ENCODE measurements at regions not wholly inside any gene's neighbourhood (a gene's known extent, or its start where the extent isn't known, plus 50 kb on each side); places are given as distances from the start of the nearest gene placed in this dataset.

DNA sequence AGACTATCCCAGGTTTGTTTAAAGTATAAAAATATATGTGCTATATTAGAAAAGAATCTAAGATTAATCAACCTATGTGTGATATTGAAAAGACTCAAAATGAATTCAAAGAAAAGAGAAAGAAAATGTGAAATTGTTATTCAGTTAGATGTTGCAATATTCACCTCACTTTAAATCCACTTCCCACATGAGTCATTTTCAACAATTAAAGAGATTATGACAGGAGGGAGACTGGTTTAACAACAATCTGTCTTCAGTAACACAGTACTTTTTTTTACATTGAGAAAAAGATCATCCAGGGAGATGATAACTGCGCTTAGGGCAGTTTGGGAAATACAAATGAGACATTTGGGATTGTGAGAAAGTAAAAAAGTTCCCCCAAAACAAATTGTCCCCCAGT, 1246.2 kb downstream of the SLITRK1 start:
- Histone ChIP-seq H3K9ac (ENCODE audit: low read length in 5 of 5) (no peak overlapping the region), H3K36me3 (ENCODE audit: control insufficient read depth in 5 of 5, insufficient read depth in 5 of 5, low read length in 5 of 5) (no peaks in the 10 kb centered on the region), H3K27me3 (ENCODE audit: control insufficient read depth in 5 of 5, insufficient read depth in 4 of 5, low read length in 5 of 5) (no peaks in the 10 kb centered on the region), H3K27ac (ENCODE audit: low read depth, low read length) (no peak overlapping the region), H3K4me1 (ENCODE audit: control insufficient read depth in 5 of 5, insufficient read depth in 5 of 5, low read length in 5 of 5) (no peaks in the 10 kb centered on the region), H3K9me3 (ENCODE audit: control insufficient read depth in 5 of 5, low read length in 5 of 5) (peaks cover 0 to 7% (median 0%) of the 10 kb centered on the region in 5 donors), H3K4me3 (ENCODE audit: low read depth in 1 of 5, low read length in 5 of 5) (no peak overlapping the region)

GRCh38 chr13:82634946-82635345, 1247.3 kb downstream of the SLITRK1 start:
- no peak overlapping the region for H3K27ac ChIP-seq (ENCODE audit: low read depth, low read length)
- no peak overlapping the region for H3K4me3 ChIP-seq (ENCODE audit: low read depth in 1 of 5, low read length in 5 of 5)
- peaks cover 0 to 7% (median 0%) of the 10 kb centered on the region in 5 donors for H3K9me3 ChIP-seq (ENCODE audit: control insufficient read depth in 5 of 5, low read length in 5 of 5)
- no peaks in the 10 kb centered on the region for H3K4me1 ChIP-seq (ENCODE audit: control insufficient read depth in 5 of 5, insufficient read depth in 5 of 5, low read length in 5 of 5)
- no peak overlapping the region for H3K9ac ChIP-seq (ENCODE audit: low read length in 5 of 5)
- H3K36me3 ChIP-seq (ENCODE audit: control insufficient read depth in 5 of 5, insufficient read depth in 5 of 5, low read length in 5 of 5), result no peaks in the 10 kb centered on the region
- H3K27me3 ChIP-seq (ENCODE audit: control insufficient read depth in 5 of 5, insufficient read depth in 4 of 5, low read length in 5 of 5), result no peaks in the 10 kb centered on the region

- Histone ChIP-seq H3K36me3 (ENCODE audit: control insufficient read depth in 5 of 5, insufficient read depth in 5 of 5, low read length in 5 of 5) (no peaks in the 10 kb centered on the region), H3K27ac (ENCODE audit: low read depth, low read length) (no peak overlapping the region), H3K9ac (ENCODE audit: low read length in 5 of 5) (no peak overlapping the region), H3K4me3 (ENCODE audit: low read depth in 1 of 5, low read length in 5 of 5) (no peak overlapping the region), H3K4me1 (ENCODE audit: control insufficient read depth in 5 of 5, insufficient read depth in 5 of 5, low read length in 5 of 5) (no peaks in the 10 kb centered on the region), H3K9me3 (ENCODE audit: control insufficient read depth in 5 of 5, low read length in 5 of 5) (no peaks in the 10 kb centered on the region), H3K27me3 (ENCODE audit: control insufficient read depth in 5 of 5, insufficient read depth in 4 of 5, low read length in 5 of 5) (no peaks in the 10 kb centered on the region)
Measured at GRCh38 chr13:82627183-82627582, 1255.1 kb downstream of the SLITRK1 start.

- H3K4me1 ChIP-seq (ENCODE audit: control insufficient read depth in 5 of 5, insufficient read depth in 5 of 5, low read length in 5 of 5), result no peaks in the 10 kb centered on the region
- no peak overlapping the region for H3K27ac ChIP-seq (ENCODE audit: low read depth, low read length)
- no peaks in the 10 kb centered on the region for H3K36me3 ChIP-seq (ENCODE audit: control insufficient read depth in 5 of 5, insufficient read depth in 5 of 5, low read length in 5 of 5)
- H3K9me3 ChIP-seq (ENCODE audit: control insufficient read depth in 5 of 5, low read length in 5 of 5), result no peaks in the 10 kb centered on the region
- no peaks in the 10 kb centered on the region for H3K27me3 ChIP-seq (ENCODE audit: control insufficient read depth in 5 of 5, insufficient read depth in 4 of 5, low read length in 5 of 5)
- no peak overlapping the region for H3K4me3 ChIP-seq (ENCODE audit: low read depth in 1 of 5, low read length in 5 of 5)
- H3K9ac ChIP-seq (ENCODE audit: low read length in 5 of 5), result no peak overlapping the region
Measured at GRCh38 chr13:82625717-82626116, 1256.6 kb downstream of the SLITRK1 start.

GRCh38 chr13:82615043-82615442, 1267.2 kb downstream of the SLITRK1 start:
- Histone ChIP-seq H3K9ac (ENCODE audit: low read length in 5 of 5) (no peak overlapping the region), H3K27ac (ENCODE audit: low read depth, low read length) (no peak overlapping the region), H3K4me3 (ENCODE audit: low read depth in 1 of 5, low read length in 5 of 5) (no peak overlapping the region), H3K9me3 (ENCODE audit: control insufficient read depth in 5 of 5, low read length in 5 of 5) (no peaks in the 10 kb centered on the region), H3K4me1 (ENCODE audit: control insufficient read depth in 5 of 5, insufficient read depth in 5 of 5, low read length in 5 of 5) (no peaks in the 10 kb centered on the region), H3K27me3 (ENCODE audit: control insufficient read depth in 5 of 5, insufficient read depth in 4 of 5, low read length in 5 of 5) (no peaks in the 10 kb centered on the region), H3K36me3 (ENCODE audit: control insufficient read depth in 5 of 5, insufficient read depth in 5 of 5, low read length in 5 of 5) (no peaks in the 10 kb centered on the region)

DNA sequence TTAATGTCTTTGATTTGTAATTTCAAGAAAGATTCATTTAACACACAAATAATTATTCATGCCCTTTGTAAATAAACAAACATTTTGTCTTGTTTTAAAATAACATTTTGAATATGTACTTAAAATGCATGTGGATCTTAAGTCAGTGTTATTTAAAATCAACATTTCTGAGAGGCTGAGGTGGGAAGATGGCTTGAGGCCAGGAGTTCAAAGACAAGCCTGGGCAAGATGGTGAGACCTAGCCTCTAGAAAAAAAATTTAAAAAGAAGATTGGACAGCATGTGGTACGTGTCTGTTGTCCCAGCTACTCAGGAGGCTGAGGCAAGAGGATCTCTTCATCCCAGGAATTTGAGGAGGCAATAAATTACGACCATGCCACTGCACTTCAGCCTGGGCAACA, 1268.2 kb downstream of the SLITRK1 start:
- no peaks in the 10 kb centered on the region for H3K36me3 ChIP-seq (ENCODE audit: control insufficient read depth in 5 of 5, insufficient read depth in 5 of 5, low read length in 5 of 5)
- H3K27me3 ChIP-seq (ENCODE audit: control insufficient read depth in 5 of 5, insufficient read depth in 4 of 5, low read length in 5 of 5), result no peaks in the 10 kb centered on the region
- H3K9ac ChIP-seq (ENCODE audit: low read length in 5 of 5), result no peak overlapping the region
- no peak overlapping the region for H3K4me3 ChIP-seq (ENCODE audit: low read depth in 1 of 5, low read length in 5 of 5)
- no peak overlapping the region for H3K27ac ChIP-seq (ENCODE audit: low read depth, low read length)
- H3K4me1 ChIP-seq (ENCODE audit: control insufficient read depth in 5 of 5, insufficient read depth in 5 of 5, low read length in 5 of 5), result no peaks in the 10 kb centered on the region
- no peaks in the 10 kb centered on the region for H3K9me3 ChIP-seq (ENCODE audit: control insufficient read depth in 5 of 5, low read length in 5 of 5)

DNA sequence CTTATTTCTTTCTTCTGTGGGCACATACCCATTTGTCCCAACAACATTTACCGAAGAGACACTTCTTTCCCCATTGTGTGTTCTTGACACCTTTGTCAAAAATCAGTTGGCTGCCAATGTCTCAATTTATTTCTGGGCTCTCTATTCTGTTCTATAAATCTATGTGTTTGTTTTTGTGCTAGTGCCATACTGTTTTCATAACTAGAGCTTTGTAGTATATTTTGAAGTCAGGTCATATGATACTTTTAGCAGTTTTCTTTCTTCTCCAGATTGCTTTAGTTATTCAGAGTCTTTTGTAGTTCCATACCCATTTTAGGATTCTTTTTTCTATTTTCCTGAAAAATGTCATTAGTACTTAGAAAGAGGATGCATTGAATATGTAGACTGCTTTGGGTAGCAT, 1276.3 kb downstream of the SLITRK1 start:
- H3K27me3 ChIP-seq (ENCODE audit: control insufficient read depth in 5 of 5, insufficient read depth in 4 of 5, low read length in 5 of 5), result no peaks in the 10 kb centered on the region

GRCh38 chr13:82597747-82598146, 1284.5 kb downstream of the SLITRK1 start:
- no peaks in the 10 kb centered on the region for H3K4me1 ChIP-seq (ENCODE audit: control insufficient read depth in 5 of 5, insufficient read depth in 5 of 5, low read length in 5 of 5)
- no peak overlapping the region for H3K9ac ChIP-seq (ENCODE audit: low read length in 5 of 5)
- no peaks in the 10 kb centered on the region for H3K27me3 ChIP-seq (ENCODE audit: control insufficient read depth in 5 of 5, insufficient read depth in 4 of 5, low read length in 5 of 5)
- no peaks in the 10 kb centered on the region for H3K36me3 ChIP-seq (ENCODE audit: control insufficient read depth in 5 of 5, insufficient read depth in 5 of 5, low read length in 5 of 5)
- peaks cover 0 to under 1% (median 0%) of the 10 kb centered on the region in 5 donors for H3K9me3 ChIP-seq (ENCODE audit: control insufficient read depth in 5 of 5, low read length in 5 of 5)
- no peak overlapping the region for H3K4me3 ChIP-seq (ENCODE audit: low read depth in 1 of 5, low read length in 5 of 5)
- no peak overlapping the region for H3K27ac ChIP-seq (ENCODE audit: low read depth, low read length)

More for the DNA sequence above, 1276.3 kb downstream of the SLITRK1 start:
- Histone ChIP-seq H3K27ac (ENCODE audit: low read depth, low read length) (no peak overlapping the region), H3K4me1 (ENCODE audit: control insufficient read depth in 5 of 5, insufficient read depth in 5 of 5, low read length in 5 of 5) (no peaks in the 10 kb centered on the region), H3K4me3 (ENCODE audit: low read depth in 1 of 5, low read length in 5 of 5) (no peak overlapping the region), H3K36me3 (ENCODE audit: control insufficient read depth in 5 of 5, insufficient read depth in 5 of 5, low read length in 5 of 5) (no peaks in the 10 kb centered on the region), H3K9me3 (ENCODE audit: control insufficient read depth in 5 of 5, low read length in 5 of 5) (peaks cover 0 to 18% (median 11%) of the 10 kb centered on the region in 5 donors), H3K9ac (ENCODE audit: low read length in 5 of 5) (no peak overlapping the region)

GRCh38 chr13:82593239-82593638, 1289.0 kb downstream of the SLITRK1 start:
- no peak overlapping the region for H3K27ac ChIP-seq (ENCODE audit: low read depth, low read length)
- no peaks in the 10 kb centered on the region for H3K4me1 ChIP-seq (ENCODE audit: control insufficient read depth in 5 of 5, insufficient read depth in 5 of 5, low read length in 5 of 5)
- H3K4me3 ChIP-seq (ENCODE audit: low read depth in 1 of 5, low read length in 5 of 5), result no peak overlapping the region
- H3K36me3 ChIP-seq (ENCODE audit: control insufficient read depth in 5 of 5, insufficient read depth in 5 of 5, low read length in 5 of 5), result no peaks in the 10 kb centered on the region
- no peak overlapping the region for H3K9ac ChIP-seq (ENCODE audit: low read length in 5 of 5)
- H3K9me3 ChIP-seq (ENCODE audit: control insufficient read depth in 5 of 5, low read length in 5 of 5), result peaks cover 0 to 8% (median 0%) of the 10 kb centered on the region in 5 donors
- no peaks in the 10 kb centered on the region for H3K27me3 ChIP-seq (ENCODE audit: control insufficient read depth in 5 of 5, insufficient read depth in 4 of 5, low read length in 5 of 5)

- H3K9ac ChIP-seq (ENCODE audit: low read length in 5 of 5), result no peak overlapping the region
- H3K9me3 ChIP-seq (ENCODE audit: control insufficient read depth in 5 of 5, low read length in 5 of 5), result peaks cover 0 to 8% (median 5%) of the 10 kb centered on the region in 5 donors
- H3K27me3 ChIP-seq (ENCODE audit: control insufficient read depth in 5 of 5, insufficient read depth in 4 of 5, low read length in 5 of 5), result no peaks in the 10 kb centered on the region
- H3K4me3 ChIP-seq (ENCODE audit: low read depth in 1 of 5, low read length in 5 of 5), result no peak overlapping the region
- H3K27ac ChIP-seq (ENCODE audit: low read depth, low read length), result no peak overlapping the region
- H3K36me3 ChIP-seq (ENCODE audit: control insufficient read depth in 5 of 5, insufficient read depth in 5 of 5, low read length in 5 of 5), result no peaks in the 10 kb centered on the region
- H3K4me1 ChIP-seq (ENCODE audit: control insufficient read depth in 5 of 5, insufficient read depth in 5 of 5, low read length in 5 of 5), result no peaks in the 10 kb centered on the region
Measured at GRCh38 chr13:82571653-82572052, 1310.6 kb downstream of the SLITRK1 start.

DNA sequence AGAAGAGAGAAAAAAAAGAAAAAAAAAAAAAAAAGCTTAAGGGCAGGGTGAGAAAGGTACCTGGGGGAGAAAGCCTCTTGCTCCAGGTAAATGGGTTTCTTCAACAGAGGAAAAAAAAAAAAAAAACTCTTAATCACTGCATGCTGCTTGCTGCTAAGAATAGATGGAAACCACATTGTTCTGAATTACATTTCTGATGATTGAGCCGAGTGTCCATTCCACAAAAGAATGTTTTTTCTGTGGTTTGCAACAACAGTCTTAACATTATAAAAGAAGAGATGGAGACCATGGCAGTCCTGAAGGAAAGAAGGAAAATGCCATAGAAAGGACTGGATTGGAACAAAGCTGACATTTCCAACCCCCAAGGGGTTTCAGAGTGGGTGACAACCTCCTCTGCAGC, 1312.7 kb downstream of the SLITRK1 start:
- Histone ChIP-seq H3K9me3 (ENCODE audit: control insufficient read depth in 5 of 5, low read length in 5 of 5) (no peaks in the 10 kb centered on the region), H3K4me3 (ENCODE audit: low read depth in 1 of 5, low read length in 5 of 5) (no peak overlapping the region), H3K36me3 (ENCODE audit: control insufficient read depth in 5 of 5, insufficient read depth in 5 of 5, low read length in 5 of 5) (no peaks in the 10 kb centered on the region), H3K27me3 (ENCODE audit: control insufficient read depth in 5 of 5, insufficient read depth in 4 of 5, low read length in 5 of 5) (no peaks in the 10 kb centered on the region), H3K4me1 (ENCODE audit: control insufficient read depth in 5 of 5, insufficient read depth in 5 of 5, low read length in 5 of 5) (no peaks in the 10 kb centered on the region), H3K27ac (ENCODE audit: low read depth, low read length) (no peak overlapping the region), H3K9ac (ENCODE audit: low read length in 5 of 5) (no peak overlapping the region)
